C4-2B (cell line): ENCODE measurements at regions not wholly inside any gene's neighbourhood (a gene's known extent, or its start where the extent isn't known, plus 50 kb on each side); places are given as distances from the start of the nearest gene placed in this dataset.

Experiments
- H3K27ac ChIP-seq: fragments of 450-650 bp; 2 replicates; pipeline ENCODE4 v1.5.1; 2017
- ZFX ChIP-seq: fragments of 450-650 bp; IDR thresholded peaks from 2 replicates; pipeline ENCODE4 v1.6.1; 2017
- TF ChIP-seq, protein P1 (sequence below): fragments of 450-650 bp; conservative IDR thresholded peaks from 2 replicates; pipeline ENCODE4 v1.5.1; 2017; ENCODE audit warnings: mild to moderate bottlenecking

DNA sequence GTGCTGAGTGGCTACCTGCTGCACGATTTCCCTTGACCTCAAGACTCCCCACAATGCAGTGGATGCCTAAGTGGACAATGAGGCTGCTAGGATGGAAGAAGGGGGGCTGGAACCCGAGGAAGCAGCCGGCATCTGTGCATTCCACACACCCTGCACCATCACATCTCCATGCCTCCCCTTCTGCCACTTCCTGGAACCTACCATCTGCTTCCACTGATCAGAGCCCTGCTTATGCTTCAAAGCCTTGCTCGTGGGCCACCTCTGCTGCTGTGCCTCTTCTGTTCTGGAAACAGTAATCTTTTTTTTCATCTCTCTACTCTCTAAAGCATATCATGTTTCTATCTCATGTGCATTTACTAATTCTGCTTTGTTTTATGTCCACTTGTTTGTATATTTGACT lies 66.2 kb upstream of the WDR26 start:
- no peak overlapping the region for H3K27ac ChIP-seq
- TF ChIP-seq, protein P1, sequence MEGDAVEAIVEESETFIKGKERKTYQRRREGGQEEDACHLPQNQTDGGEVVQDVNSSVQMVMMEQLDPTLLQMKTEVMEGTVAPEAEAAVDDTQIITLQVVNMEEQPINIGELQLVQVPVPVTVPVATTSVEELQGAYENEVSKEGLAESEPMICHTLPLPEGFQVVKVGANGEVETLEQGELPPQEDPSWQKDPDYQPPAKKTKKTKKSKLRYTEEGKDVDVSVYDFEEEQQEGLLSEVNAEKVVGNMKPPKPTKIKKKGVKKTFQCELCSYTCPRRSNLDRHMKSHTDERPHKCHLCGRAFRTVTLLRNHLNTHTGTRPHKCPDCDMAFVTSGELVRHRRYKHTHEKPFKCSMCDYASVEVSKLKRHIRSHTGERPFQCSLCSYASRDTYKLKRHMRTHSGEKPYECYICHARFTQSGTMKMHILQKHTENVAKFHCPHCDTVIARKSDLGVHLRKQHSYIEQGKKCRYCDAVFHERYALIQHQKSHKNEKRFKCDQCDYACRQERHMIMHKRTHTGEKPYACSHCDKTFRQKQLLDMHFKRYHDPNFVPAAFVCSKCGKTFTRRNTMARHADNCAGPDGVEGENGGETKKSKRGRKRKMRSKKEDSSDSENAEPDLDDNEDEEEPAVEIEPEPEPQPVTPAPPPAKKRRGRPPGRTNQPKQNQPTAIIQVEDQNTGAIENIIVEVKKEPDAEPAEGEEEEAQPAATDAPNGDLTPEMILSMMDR = no peak
- no peak for TF ChIP-seq ZFX

DNA sequence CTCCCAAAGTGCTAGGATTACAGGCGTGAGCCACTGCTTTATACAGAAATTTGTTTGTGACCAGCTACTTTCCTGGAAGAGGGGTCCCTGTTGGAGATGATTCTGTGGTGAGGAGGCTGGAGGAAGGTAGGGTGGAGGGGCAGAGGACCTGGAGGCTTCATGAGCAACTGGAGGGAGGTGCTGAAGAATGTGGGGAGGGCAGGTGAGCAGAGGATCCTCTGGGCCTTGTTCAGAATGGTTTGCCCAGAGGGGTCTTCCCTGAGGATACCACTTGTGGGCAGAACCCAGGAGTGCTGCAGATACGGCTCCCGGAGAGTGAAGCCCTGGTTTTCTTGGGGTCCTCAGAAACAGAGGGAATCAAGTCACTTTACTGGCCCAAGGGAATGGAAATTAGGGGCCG lies 67.2 kb upstream of the WDR26 start:
- H3K27ac ChIP-seq = peak overlapping the region; percentile 83

DNA sequence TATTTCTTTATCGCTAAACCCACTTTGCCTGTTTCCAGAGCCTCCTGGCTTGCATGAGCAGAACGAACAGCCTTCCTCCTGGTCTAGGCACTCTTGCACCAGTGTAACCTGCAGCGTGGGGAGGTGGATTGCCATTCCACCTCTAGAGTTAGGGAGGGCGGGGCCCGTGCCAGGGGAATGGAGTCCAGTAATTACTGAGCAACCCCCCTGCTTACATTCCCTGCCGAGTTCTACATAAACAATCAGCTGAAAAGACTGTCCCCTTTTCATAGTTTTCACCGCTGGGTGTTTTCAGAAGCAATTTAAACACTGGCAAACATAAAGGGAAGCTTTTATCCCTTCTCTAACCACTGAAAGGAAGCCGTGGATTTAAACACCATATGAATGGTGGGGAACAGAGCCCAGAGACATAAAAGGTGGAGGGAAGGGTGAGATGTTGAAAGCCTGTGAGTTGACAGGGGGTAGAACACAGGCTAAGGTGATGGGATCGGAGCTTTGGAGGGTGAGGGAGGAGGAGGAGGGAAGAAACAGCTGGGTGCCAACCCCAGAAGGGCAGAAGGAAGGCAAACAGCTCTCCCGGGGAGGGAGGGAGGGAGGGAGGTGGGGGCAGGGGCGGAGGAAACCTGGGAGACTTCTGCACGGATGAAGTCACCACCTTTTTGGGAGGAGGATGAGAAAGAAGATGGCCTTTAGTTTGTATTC lies 68.0 kb upstream of the WDR26 start:
- no peak for TF ChIP-seq ZFX
- TF ChIP-seq, protein P1 = no peak
- peak overlapping the region; percentile 83 for H3K27ac ChIP-seq

More for the DNA sequence above, 67.2 kb upstream of the WDR26 start:
- no peak for TF ChIP-seq ZFX
- TF ChIP-seq, protein P1 = no peak

DNA sequence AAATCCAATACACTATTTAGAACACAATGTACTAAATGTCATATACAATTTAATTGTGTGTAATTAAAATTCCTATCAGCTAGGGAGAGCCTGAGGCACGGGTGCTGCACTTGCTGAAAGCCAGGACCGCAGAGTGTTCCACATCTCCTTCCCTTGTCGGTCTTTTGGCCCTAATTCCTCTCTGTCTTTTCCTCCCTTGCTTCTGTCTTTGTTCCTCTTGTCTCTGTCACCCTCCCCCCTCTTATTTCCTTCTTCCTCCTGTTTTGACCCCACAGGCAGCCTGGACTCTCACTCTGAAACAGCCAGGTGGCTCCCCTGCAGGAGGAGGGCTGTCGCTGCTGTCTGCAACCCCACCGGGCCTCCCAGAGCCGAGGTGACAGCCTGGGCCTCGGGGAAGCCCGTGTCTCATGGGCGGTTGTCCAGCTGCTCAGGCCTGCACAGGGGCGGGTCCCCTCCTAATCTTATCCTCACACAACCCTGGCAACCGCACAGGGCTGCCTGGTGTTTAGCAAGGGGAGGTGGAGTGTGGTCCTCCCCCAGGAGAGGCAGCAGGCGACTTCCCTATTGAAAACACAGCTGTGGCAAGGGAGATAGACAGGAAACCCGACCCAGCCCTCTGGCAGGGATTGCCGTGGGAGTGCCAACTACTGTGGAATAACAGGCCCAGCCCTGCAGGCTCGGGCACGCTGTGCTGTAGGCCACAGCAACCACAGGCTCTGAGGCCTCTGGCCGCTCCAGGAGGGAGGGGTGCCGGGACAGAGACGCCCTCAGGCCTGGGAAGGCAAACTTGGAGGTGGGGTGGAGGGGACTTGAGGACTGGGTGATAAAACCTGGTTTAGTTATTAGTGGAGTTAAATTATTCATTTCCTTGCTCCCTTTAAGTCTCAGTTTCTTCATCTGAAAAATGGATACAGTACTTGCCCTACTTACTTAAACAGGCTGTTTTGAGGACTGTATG lies 68.8 kb upstream of the WDR26 start:
- peak; percentile 81 for TF ChIP-seq ZFX
- TF ChIP-seq, protein P1 = no peak; the same call in 1 of the 2 replicates
- peak overlapping the region; percentile 83 for H3K27ac ChIP-seq

DNA sequence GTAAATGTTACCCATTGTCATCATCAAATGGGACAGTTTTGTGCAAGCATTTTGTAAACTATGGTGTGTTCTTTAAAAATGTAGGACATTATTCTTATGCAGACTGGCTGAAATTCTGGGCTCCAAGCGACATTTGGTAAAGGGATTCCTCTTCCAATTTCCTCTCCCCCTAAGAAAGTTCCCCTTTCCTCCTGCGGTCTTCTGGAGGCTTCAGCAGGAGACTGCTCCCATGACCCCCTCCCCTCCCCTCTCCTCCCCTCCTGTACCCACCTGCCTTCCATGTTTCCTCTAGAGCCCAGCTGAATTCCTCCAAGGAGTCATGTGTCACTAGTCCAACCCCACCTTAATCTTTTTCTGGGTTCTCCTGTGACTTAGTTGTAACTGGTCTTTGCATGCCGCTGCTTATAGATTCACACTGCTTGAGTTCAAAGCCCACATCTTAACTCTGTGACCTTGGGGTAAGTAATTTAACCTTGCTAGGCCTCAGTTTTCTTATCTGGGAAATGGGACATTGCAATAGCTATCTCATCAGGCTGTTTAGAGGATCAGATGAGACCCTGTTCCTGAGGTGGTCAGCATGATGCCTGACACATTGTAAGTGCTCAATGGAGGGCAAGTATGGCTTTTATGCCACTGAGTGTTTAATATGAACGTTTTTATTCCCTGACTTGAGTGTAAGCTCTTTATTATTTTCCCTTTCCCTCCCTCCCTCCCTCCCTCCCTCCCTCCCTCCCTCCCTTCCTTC lies 69.9 kb upstream of the WDR26 start:
- no peak for TF ChIP-seq ZFX
- TF ChIP-seq, protein P1 = no peak
- H3K27ac ChIP-seq = peak overlapping the region; percentile 83

DNA sequence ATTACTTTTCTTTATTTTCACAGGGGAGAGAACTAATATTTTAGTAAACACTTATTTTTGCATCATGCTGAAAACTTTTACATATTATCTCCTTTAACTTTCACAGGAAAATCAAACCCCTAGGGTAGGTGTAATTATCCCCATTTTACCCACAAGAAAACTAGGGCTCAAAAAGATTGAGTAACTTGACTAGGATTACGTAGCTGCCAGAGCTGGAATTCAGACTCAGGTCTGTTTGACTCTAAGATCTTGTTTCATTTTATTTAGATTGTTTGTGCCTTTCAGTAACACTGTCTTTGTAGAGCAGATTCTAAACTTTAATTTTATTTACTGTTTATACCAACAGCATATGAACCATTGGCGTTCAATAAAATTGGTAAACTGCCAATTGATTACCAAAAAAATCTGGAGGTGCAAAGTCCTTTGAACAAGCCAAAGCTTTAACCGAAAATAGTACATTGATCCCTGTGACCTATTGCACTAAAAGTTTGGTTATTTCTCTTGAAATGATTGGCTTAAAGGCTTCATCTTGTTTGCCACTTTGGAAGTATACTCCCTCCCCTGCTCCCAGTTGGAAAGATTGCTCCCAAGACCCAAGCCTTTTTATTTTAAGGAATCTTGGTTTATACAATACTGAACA lies 71.0 kb upstream of the WDR26 start:
- TF ChIP-seq, protein P1 = no peak
- TF ChIP-seq ZFX = no peak
- no peak overlapping the region for H3K27ac ChIP-seq
